PC-3 (cell line): ENCODE measurements at regions not wholly inside any gene's neighbourhood (a gene's known extent, or its start where the extent isn't known, plus 50 kb on each side); places are given as distances from the start of the nearest gene placed in this dataset.

Source experiments
- ATAC-seq: fragments of 200-7000 bp; cut with Tn5 transposase; 2 replicates; pipeline ENCODE4 v1.9.1; 2020; ENCODE audit warnings: mild to moderate bottlenecking, moderate library complexity
- BruUV-seq: library from RNA; stranded (reverse); fragments of 400-500 nt; replicated peaks from 2 replicates; lab custom pipeline; 2021; lab: Mats Ljungman, UMichigan
- CTCF ChIA-PET: fragments of 300-600 bp; sonication (Branson Sonifier 250); formaldehyde crosslinking; loops from one replicate; lab custom pipeline; 2022; ENCODE audit warnings: antibody characterized with exemption; lab: Charles Lee
- POLR2A ChIA-PET: fragments of 300-600 bp; sonication (Branson Sonifier 250); formaldehyde crosslinking; loops from one replicate; lab custom pipeline; 2022; ENCODE audit warnings: antibody characterized with exemption; ENCODE audit not compliant: unreplicated experiment; lab: Charles Lee
- DNase-seq: peaks from one replicate; pipeline ENCODE4 v3.0.0-alpha.2; 2015
- H2AFZ ChIP-seq: fragments of 300-600 bp; sonication (generic); 2 replicates; pipeline ENCODE4 v1.6.0; 2016; ENCODE audit warnings: antibody characterized with exemption, low read length
- H3F3A ChIP-seq: fragments of 300-600 bp; sonication (generic); one replicate; pipeline ENCODE4 v1.6.0; 2017; ENCODE audit warnings: antibody characterized with exemption, low read length, control low read depth, mild to moderate bottlenecking; ENCODE audit not compliant: unreplicated experiment
- H3K27ac ChIP-seq: fragments of 300-600 bp; sonication (generic); 2 replicates; pipeline ENCODE4 v1.5.1; 2016; ENCODE audit warnings: mild to moderate bottlenecking, low read length
- H3K27me3 ChIP-seq: fragments of 300-600 bp; sonication (generic); 2 replicates; pipeline ENCODE4 v1.6.1; 2016; ENCODE audit warnings: low read length, mixed read lengths
- H3K36me3 ChIP-seq: fragments of 300-600 bp; sonication (generic); 2 replicates; pipeline ENCODE4 v1.6.1; 2016; ENCODE audit warnings: low read depth, mixed run types, low read length, mixed read lengths
- H3K4me1 ChIP-seq: fragments of 300-600 bp; sonication (generic); 2 replicates; pipeline ENCODE4 v1.5.1; 2016; ENCODE audit warnings: low read length; ENCODE audit not compliant: insufficient read depth
- H3K4me2 ChIP-seq: fragments of 300-600 bp; sonication (generic); 2 replicates; pipeline ENCODE4 v1.6.0; 2016; ENCODE audit warnings: low read length
- H3K4me3 ChIP-seq: fragments of 300-600 bp; sonication (generic); 2 replicates; pipeline ENCODE4 v1.5.1; 2016; ENCODE audit warnings: mild to moderate bottlenecking, low read length, mixed read lengths
- H3K79me2 ChIP-seq: fragments of 300-600 bp; sonication (generic); 2 replicates; pipeline ENCODE4 v1.6.1; 2017; ENCODE audit warnings: low read length, mixed read lengths
- H3K9ac ChIP-seq: fragments of 300-600 bp; sonication (generic); 2 replicates; pipeline ENCODE4 v1.6.0; 2016; ENCODE audit warnings: mild to moderate bottlenecking, low read length
- H3K9me2 ChIP-seq: fragments of 300-600 bp; sonication (generic); replicated peaks from 2 replicates; pipeline ENCODE4 v1.6.1; 2016; ENCODE audit warnings: mixed run types, low read length, mixed read lengths
- H3K9me3 ChIP-seq: fragments of 300-600 bp; sonication (generic); 2 replicates; pipeline ENCODE4 v1.6.1; 2016; ENCODE audit warnings: low read length, mixed read lengths
- H4K20me1 ChIP-seq: fragments of 300-600 bp; sonication (generic); 2 replicates; pipeline ENCODE4 v1.6.1; 2016; ENCODE audit warnings: low read length, mixed read lengths
- CTCF ChIP-seq: fragments of 300-600 bp; sonication (generic); conservative IDR thresholded peaks from 2 replicates; pipeline ENCODE4 v1.5.1; 2017; ENCODE audit warnings: antibody characterized with exemption, low read depth, mild to moderate bottlenecking, low read length
- EZH2 ChIP-seq: fragments of 300-600 bp; sonication (generic); IDR thresholded peaks from one replicate; pipeline ENCODE4 v1.6.1; 2017; ENCODE audit warnings: antibody characterized with exemption, mild to moderate bottlenecking, low read length; ENCODE audit not compliant: unreplicated experiment
- EZH2phosphoT487 ChIP-seq: fragments of 300-600 bp; sonication (generic); IDR thresholded peaks from 2 replicates; pipeline ENCODE4 v1.6.1; 2018; ENCODE audit warnings: mild to moderate bottlenecking, antibody characterized with exemption, low read length, borderline replicate concordance
- intact Hi-C: fragments of 100-400 bp; cut with micrococcal nuclease; formaldehyde crosslinking; loops from 2 replicates; pipeline ENCODE4 v1.9.0; 2023

DNA sequence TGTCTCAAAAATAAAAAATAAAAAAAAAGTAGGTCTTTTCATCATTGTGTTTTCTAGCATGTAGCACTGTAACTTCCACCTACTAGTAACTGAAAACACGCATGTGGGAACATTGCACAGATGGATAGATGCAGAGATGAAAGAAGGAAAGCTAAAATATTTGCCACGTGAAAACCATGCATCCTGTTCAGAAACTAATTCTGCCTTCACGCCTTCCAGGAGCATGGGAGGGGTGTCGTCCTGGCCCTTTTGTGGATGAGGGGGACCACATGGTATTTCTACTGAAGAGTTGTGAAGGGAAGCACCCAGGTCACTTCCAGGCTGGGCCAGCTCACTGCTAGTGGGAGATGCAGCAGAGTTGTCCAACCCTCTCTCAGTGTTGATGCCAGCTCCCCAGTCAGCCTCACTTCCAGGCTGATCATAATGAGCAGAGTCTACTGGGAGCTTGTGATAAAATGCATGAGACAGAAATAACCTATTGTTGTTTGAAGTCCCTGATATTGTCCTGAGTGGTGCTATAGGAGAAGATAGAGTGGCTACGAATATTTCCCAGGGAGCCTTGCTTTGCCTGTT, 287.1 kb upstream of the CELF2 start:
- Histone ChIP-seq H3K4me3 (no peak overlapping the region), H3K4me1 (no peaks in the 10 kb centered on the region), H3K27ac (no peak overlapping the region), H3K79me2 (no peaks in the 10 kb centered on the region), H2AFZ (no peak overlapping the region), H3K9ac (no peak overlapping the region), H3K9me3 (no peaks in the 10 kb centered on the region), H4K20me1 (no peaks in the 10 kb centered on the region), H3K4me2 (no peak overlapping the region), H3K36me3 (no peaks in the 10 kb centered on the region), H3F3A (no peaks in the 10 kb centered on the region), H3K9me2 (no peaks in the 10 kb centered on the region), H3K27me3 (0 out of 2 replicates have a peak, but pooled peaks cover 3% of the 10 kb centered on the region)
- ATAC-seq, result no peak
- TF ChIP-seq CTCF, result no peak
- no peak for TF ChIP-seq EZH2
- no peak for TF ChIP-seq EZH2phosphoT487
- CTCF ChIA-PET, result no interaction called here
- no TSS peak for BruUV-seq
- no peak for DNase-seq
- POLR2A ChIA-PET, result no interaction called here
- intact Hi-C loops, result no loop called here

GRCh38 chr10:10731366-10731765, 286.3 kb upstream of the CELF2 start:
- no peaks in the 10 kb centered on the region for H3K9me3 ChIP-seq
- no TSS peak for BruUV-seq
- no peak overlapping the region for H3K27ac ChIP-seq
- no peak overlapping the region for H2AFZ ChIP-seq
- no peaks in the 10 kb centered on the region for H3K36me3 ChIP-seq
- no peaks in the 10 kb centered on the region for H3K4me1 ChIP-seq
- intact Hi-C loops, result no loop called here
- POLR2A ChIA-PET, result no interaction called here
- CTCF ChIA-PET, result no interaction called here
- ATAC-seq (no peak), DNase-seq (no peak)
- H3K79me2 ChIP-seq, result no peaks in the 10 kb centered on the region
- no peak for TF ChIP-seq CTCF
- no peak for TF ChIP-seq EZH2phosphoT487
- no peak for TF ChIP-seq EZH2
- no peaks in the 10 kb centered on the region for H3K9me2 ChIP-seq
- no peaks in the 10 kb centered on the region for H4K20me1 ChIP-seq
- H3K4me2 ChIP-seq, result no peak overlapping the region
- 0 out of 2 replicates have a peak, but pooled peaks cover 3% of the 10 kb centered on the region for H3K27me3 ChIP-seq
- no peak overlapping the region for H3K9ac ChIP-seq
- H3K4me3 ChIP-seq, result no peak overlapping the region
- H3F3A ChIP-seq, result no peaks in the 10 kb centered on the region

DNA sequence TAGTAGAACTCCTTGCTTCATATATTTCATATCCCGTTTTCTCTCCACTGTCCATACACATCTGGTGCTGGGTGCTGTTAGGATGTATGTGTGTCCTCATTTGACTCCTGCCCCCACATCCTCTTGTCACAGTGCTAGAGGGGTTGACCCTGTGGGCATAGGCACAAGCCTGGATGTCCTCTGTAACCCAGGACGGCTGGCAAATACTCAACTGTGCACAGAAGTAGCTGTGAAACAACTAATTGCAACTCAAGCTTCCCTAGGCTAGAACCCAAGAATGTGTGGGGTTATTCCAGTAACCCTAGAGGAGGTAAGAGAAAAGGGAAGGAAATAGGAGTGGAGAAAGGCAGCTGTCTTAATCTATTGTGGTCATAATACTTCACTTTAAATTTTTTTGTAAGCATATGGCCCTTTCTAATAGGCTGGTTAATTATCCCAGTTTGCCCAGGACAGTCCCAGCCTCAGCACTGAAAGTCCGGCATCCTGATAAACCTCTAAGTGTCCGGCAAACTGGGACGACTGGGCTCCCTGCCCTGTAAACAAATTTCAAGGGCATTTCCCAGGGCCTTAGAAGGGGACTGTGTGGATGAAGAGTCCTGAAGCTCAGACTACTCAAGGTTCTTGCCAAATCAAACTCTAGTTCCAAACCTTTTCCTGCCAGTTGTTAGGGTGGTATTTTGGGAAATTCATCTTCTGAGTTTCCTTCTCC, 283.2 kb upstream of the CELF2 start:
- intact Hi-C loops, result no loop called here
- no TSS peak for BruUV-seq

More for the DNA sequence above, 283.2 kb upstream of the CELF2 start:
- ATAC-seq (no peak), DNase-seq (no peak)
- no peaks in the 10 kb centered on the region for H3K36me3 ChIP-seq
- H3K9me3 ChIP-seq, result no peaks in the 10 kb centered on the region
- H4K20me1 ChIP-seq, result no peaks in the 10 kb centered on the region
- no peaks in the 10 kb centered on the region for H3K4me1 ChIP-seq
- H3K4me2 ChIP-seq, result no peak overlapping the region
- H3K9ac ChIP-seq, result no peak overlapping the region
- H3F3A ChIP-seq, result no peaks in the 10 kb centered on the region
- no peak for TF ChIP-seq EZH2phosphoT487
- no peak for TF ChIP-seq CTCF
- TF ChIP-seq EZH2, result no peak
- H3K27ac ChIP-seq, result no peak overlapping the region
- no peak overlapping the region for H3K4me3 ChIP-seq
- ChIA-PET CTCF (no interaction called here), POLR2A (no interaction called here)
- no peaks in the 10 kb centered on the region for H3K27me3 ChIP-seq
- no peaks in the 10 kb centered on the region for H3K79me2 ChIP-seq
- H3K9me2 ChIP-seq, result no peaks in the 10 kb centered on the region
- no peak overlapping the region for H2AFZ ChIP-seq
